ENCODE measurements at regions not wholly inside any gene's neighbourhood (a gene's known extent, or its start where the extent isn't known, plus 50 kb on each side); places are given as distances from the start of the nearest gene placed in this dataset.

DNA sequence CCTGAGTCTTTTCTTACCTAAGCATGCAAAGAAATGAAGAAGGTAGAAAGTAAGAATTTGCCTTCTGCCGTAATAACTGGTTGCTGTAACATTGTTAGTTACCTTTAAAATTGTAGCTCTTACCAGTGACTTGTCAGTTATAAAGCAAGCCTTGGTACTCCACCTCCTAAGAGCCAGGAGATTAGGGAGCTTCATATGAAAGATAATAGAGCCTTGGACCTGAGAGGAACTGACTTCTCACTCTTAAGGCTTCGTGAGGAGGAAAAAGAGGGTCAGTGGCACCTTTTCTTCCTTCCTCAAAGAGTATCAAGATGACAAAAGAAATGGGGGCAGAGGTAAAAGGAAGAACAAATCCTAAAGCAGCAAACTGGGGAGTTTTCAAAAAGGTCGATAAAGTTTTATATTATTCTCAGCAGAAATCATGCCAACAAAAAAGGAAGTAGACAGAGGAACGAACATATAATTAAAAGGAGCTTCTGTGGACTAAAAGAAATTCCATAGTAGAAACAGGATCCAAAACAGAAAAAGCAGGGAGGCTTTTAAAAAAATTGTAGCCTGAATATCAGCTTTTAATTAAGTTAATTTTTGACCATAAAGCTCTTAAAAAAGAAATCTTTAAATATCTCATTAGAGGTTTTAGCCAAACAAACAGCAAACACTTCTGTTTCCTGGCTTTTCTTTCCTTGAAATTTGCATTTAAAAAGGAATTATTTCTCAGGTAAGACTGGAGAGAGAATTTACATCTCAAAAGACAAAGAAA, 847.1 kb upstream of the ALCAM start:
- Histone ChIP-seq H2BK20ac (ENCODE audit: low read depth, low read length, poor library complexity, severe bottlenecking) (no peak overlapping the region), H3K23ac (ENCODE audit: insufficient read length, low read depth, low read length) (no peak overlapping the region), H3K4ac (ENCODE audit: low read depth, low read length) (no peak overlapping the region), H3K18ac (ENCODE audit: insufficient read length, low read depth, low read length) (peak overlapping the region; percentile 70), H3K79me2 (ENCODE audit: insufficient read depth, low read length) (no peaks in the 10 kb centered on the region), H3K9me3 (ENCODE audit: control insufficient read depth, low read depth, low read length) (no peaks in the 10 kb centered on the region), H3K9ac (ENCODE audit: extremely low read depth, insufficient read length, low read length) (peak overlapping the region; percentile 37), H2BK15ac (ENCODE audit: low read depth, low read length) (no peak overlapping the region), H3K79me1 (ENCODE audit: insufficient read depth, low read depth, low read length, poor library complexity, severe bottlenecking) (no peaks in the 10 kb centered on the region), H3K27me3 (ENCODE audit: insufficient read depth, low read length) (no peaks in the 10 kb centered on the region), H2AFZ (ENCODE audit: low read length) (no peak overlapping the region), H2BK12ac (ENCODE audit: insufficient read length, low read depth, low read length) (no peak overlapping the region), H4K91ac (ENCODE audit: insufficient read length, low read depth, low read length) (no peak overlapping the region), H4K5ac (ENCODE audit: insufficient read length, low read depth, low read length) (no peak overlapping the region), H4K8ac (replicated peaks; ENCODE audit: insufficient read length, low read depth, low read length) (no peak overlapping the region), H4K20me1 (ENCODE audit: control insufficient read depth, insufficient read depth, insufficient read length) (no peaks in the 10 kb centered on the region), H3K27ac (ENCODE audit: insufficient read length, low read depth, low read length) (peak overlapping the region; percentile 96), H2BK120ac (ENCODE audit: low read depth, low read length, poor library complexity, severe bottlenecking) (peak overlapping the region; percentile 23), H3K14ac (ENCODE audit: insufficient read depth, low read length) (peak overlapping the region; percentile 36; the same call in 1 of the 2 replicates), H3K23me2 (ENCODE audit: insufficient read length, low read depth, low read length, poor library complexity, severe bottlenecking) (peaks cover 2% of the 10 kb centered on the region), H2BK5ac (ENCODE audit: insufficient read length, low read length) (no peak overlapping the region), H2AK5ac (ENCODE audit: insufficient read length, low read length) (peak overlapping the region; percentile 75), H3K56ac (ENCODE audit: insufficient read length, low read depth, low read length) (no peak overlapping the region), H3T11ph (ENCODE audit: low read length) (peak overlapping the region; percentile 77), H3K4me2 (ENCODE audit: insufficient read depth, insufficient read length, low read length) (peak overlapping the region; percentile 61), H3K4me1 (ENCODE audit: insufficient read depth, low read length) (no peaks in the 10 kb centered on the region; the same call in 1 of the 2 replicates)
- no peak for DNase-seq
- TF ChIP-seq, protein P1, sequence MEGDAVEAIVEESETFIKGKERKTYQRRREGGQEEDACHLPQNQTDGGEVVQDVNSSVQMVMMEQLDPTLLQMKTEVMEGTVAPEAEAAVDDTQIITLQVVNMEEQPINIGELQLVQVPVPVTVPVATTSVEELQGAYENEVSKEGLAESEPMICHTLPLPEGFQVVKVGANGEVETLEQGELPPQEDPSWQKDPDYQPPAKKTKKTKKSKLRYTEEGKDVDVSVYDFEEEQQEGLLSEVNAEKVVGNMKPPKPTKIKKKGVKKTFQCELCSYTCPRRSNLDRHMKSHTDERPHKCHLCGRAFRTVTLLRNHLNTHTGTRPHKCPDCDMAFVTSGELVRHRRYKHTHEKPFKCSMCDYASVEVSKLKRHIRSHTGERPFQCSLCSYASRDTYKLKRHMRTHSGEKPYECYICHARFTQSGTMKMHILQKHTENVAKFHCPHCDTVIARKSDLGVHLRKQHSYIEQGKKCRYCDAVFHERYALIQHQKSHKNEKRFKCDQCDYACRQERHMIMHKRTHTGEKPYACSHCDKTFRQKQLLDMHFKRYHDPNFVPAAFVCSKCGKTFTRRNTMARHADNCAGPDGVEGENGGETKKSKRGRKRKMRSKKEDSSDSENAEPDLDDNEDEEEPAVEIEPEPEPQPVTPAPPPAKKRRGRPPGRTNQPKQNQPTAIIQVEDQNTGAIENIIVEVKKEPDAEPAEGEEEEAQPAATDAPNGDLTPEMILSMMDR (conservative IDR thresholded peaks at IDR 0.05): no peak
- peak overlapping the region; percentile 44 to 69 for H3K4me3 Mint-ChIP-seq
- H3K9me3 Mint-ChIP-seq: peaks cover 13 to 18% of the 10 kb centered on the region in 2 experiments; a peak in 4 of 5 replicates
- peaks cover 14 to 33% (median 25%) of the 10 kb centered on the region in 3 experiments for H3K36me3 Mint-ChIP-seq (ENCODE audit: insufficient read depth in 1 of 3, low read depth in 3 of 3)
- no CpG with 5 or more reads among the region's 4 CpGs for WGBS (ENCODE audit: extremely low coverage, insufficient read length, low lambda C conversion rate)
- no peaks in the 10 kb centered on the region for H3K27me3 Mint-ChIP-seq (ENCODE audit: low read depth)
- peaks cover 53 to 54% of the 10 kb centered on the region in 2 experiments for H3K4me1 Mint-ChIP-seq
- peak overlapping the region; percentile 94 to 99 (median 97) for H3K27ac Mint-ChIP-seq
